Upper lobe of left lung (tissue), 4 donors: ENCODE measurements at regions not wholly inside any gene's neighbourhood (a gene's known extent, or its start where the extent isn't known, plus 50 kb on each side); places are given as distances from the start of the nearest gene placed in this dataset.

Experiments
- CTCF ChIP-seq, 6 experiments: fragments of 450-650 bp in 4 of 6; fragments of 200-600 bp in 2 of 6; sonication (generic) in 2 of 6; IDR thresholded peaks; one replicate each; pipeline ENCODE4 v1.5.1; 2016 to 2019; ENCODE audit warnings: antibody characterized with exemption in 6 of 6
- EP300 ChIP-seq, 4 donors: sonication (generic); formaldehyde crosslinking; IDR thresholded peaks; one replicate each; pipeline ENCODE4 v1.5.1; 2017; ENCODE audit warnings: antibody characterized with exemption in 4 of 4, control low read depth in 2 of 4
- POLR2A ChIP-seq, 4 donors: fragments of 450-650 bp; IDR thresholded peaks; one replicate each; pipeline ENCODE4 v1.5.1; 2016 to 2017; ENCODE audit warnings: antibody characterized with exemption in 4 of 4, mild to moderate bottlenecking in 2 of 4
- POLR2AphosphoS5 ChIP-seq, 2 donors: sonication (generic); formaldehyde crosslinking; IDR thresholded peaks; one replicate each; pipeline ENCODE4 v1.5.1; 2017; ENCODE audit warnings: antibody characterized with exemption in 2 of 2

GRCh38 chr11:57888386-57888785, 126.8 kb downstream of the CTNND1 start:
- TF ChIP-seq CTCF (IDR thresholded peaks at IDR 0.05) = no peak
- no peak for TF ChIP-seq EP300 (IDR thresholded peaks at IDR 0.05)
- TF ChIP-seq POLR2A (IDR thresholded peaks at IDR 0.05) = no peak
- TF ChIP-seq POLR2AphosphoS5 (IDR thresholded peaks at IDR 0.05) = no peak
